Thoracic aorta (tissue), 2 donors: ENCODE measurements at regions not wholly inside any gene's neighbourhood (a gene's known extent, or its start where the extent isn't known, plus 50 kb on each side); places are given as distances from the start of the nearest gene placed in this dataset.

Source experiments
- ATAC-seq: fragments of 150-250 bp; one replicate; pipeline ENCODE4 v1.8.0; 2017; ENCODE audit warnings: low read depth; ENCODE audit not compliant: insufficient number of reproducible peaks, low FRiP score
- DNase-seq: peaks from one replicate; pipeline ENCODE4 v3.0.0-alpha.2; 2020; ENCODE audit warnings: low spot score
- H3K27ac ChIP-seq, 2 donors: fragments of 200-600 bp; sonication (generic); 1 replicate in 1 of 2; 2 replicates in 1 of 2; pipeline ENCODE4 v1.5.1; 2016; ENCODE audit warnings: mild to moderate bottlenecking in 2 of 2, moderate library complexity in 2 of 2
- H3K27me3 ChIP-seq: fragments of 200-600 bp; sonication (generic); replicated peaks from 2 replicates; pipeline ENCODE4 v1.6.0; 2016; ENCODE audit warnings: mild to moderate bottlenecking; ENCODE audit not compliant: insufficient read depth
- H3K36me3 ChIP-seq: fragments of 200-600 bp; sonication (generic); one replicate; pipeline ENCODE4 v1.5.1; 2016
- H3K4me1 ChIP-seq, 2 donors: fragments of 200-600 bp; sonication (generic); 1 replicate in 1 of 2; 2 replicates in 1 of 2; pipeline versions ENCODE4 v1.5.1 to v1.6.0; 2016; ENCODE audit warnings: low read depth in 2 of 2, mild to moderate bottlenecking in 1 of 2; ENCODE audit not compliant: control insufficient read depth in 1 of 2
- H3K4me3 ChIP-seq: fragments of 200-600 bp; sonication (generic); 2 replicates; pipeline ENCODE4 v1.5.1; 2016; ENCODE audit warnings: mild to moderate bottlenecking
- H3K9me3 ChIP-seq: fragments of 200-600 bp; sonication (generic); 2 replicates; pipeline ENCODE4 v1.5.1; 2016
- CTCF ChIP-seq: fragments of 200-600 bp; sonication (generic); IDR thresholded peaks from one replicate; pipeline ENCODE4 v1.5.1; 2019; ENCODE audit warnings: antibody characterized with exemption

- no peak for TF ChIP-seq CTCF
- no peak overlapping the region for H3K27ac ChIP-seq
- no peak for ATAC-seq
- no peak overlapping the region for H3K4me3 ChIP-seq
- no peaks in the 10 kb centered on the region for H3K27me3 ChIP-seq
- DNase-seq: no peak
- no peaks in the 10 kb centered on the region for H3K9me3 ChIP-seq
- no peaks in the 10 kb centered on the region for H3K4me1 ChIP-seq
- H3K36me3 ChIP-seq: no peaks in the 10 kb centered on the region
Measured at GRCh38 chr15:61780278-61780980, 279.8 kb downstream of the VPS13C start.

GRCh38 chr15:61777689-61778088, 282.6 kb downstream of the VPS13C start:
- Histone ChIP-seq H3K9me3 (peaks cover 3% of the 10 kb centered on the region), H3K4me1 (no peaks in the 10 kb centered on the region), H3K27me3 (no peaks in the 10 kb centered on the region), H3K4me3 (no peak overlapping the region), H3K36me3 (no peaks in the 10 kb centered on the region), H3K27ac (no peak overlapping the region)
- DNase-seq: no peak
- ATAC-seq: no peak
- no peak for TF ChIP-seq CTCF

GRCh38 chr15:61769557-61769956, 290.7 kb downstream of the VPS13C start:
- no peak for ATAC-seq
- no peak for DNase-seq
- Histone ChIP-seq H3K4me3 (no peak overlapping the region), H3K9me3 (peaks cover 9% of the 10 kb centered on the region), H3K36me3 (no peaks in the 10 kb centered on the region), H3K27ac (no peak overlapping the region), H3K27me3 (no peaks in the 10 kb centered on the region), H3K4me1 (no peaks in the 10 kb centered on the region)
- no peak for TF ChIP-seq CTCF

GRCh38 chr15:61768131-61768530, 292.1 kb downstream of the VPS13C start:
- H3K4me3 ChIP-seq: no peak overlapping the region
- H3K36me3 ChIP-seq: no peaks in the 10 kb centered on the region
- H3K4me1 ChIP-seq: no peaks in the 10 kb centered on the region
- no peak overlapping the region for H3K27ac ChIP-seq
- TF ChIP-seq CTCF: no peak
- DNase-seq: no peak
- ATAC-seq: no peak
- no peaks in the 10 kb centered on the region for H3K27me3 ChIP-seq
- peaks cover 7% of the 10 kb centered on the region for H3K9me3 ChIP-seq

- H3K4me1 ChIP-seq: no peaks in the 10 kb centered on the region
- DNase-seq: no peak
- H3K4me3 ChIP-seq: no peak overlapping the region
- H3K9me3 ChIP-seq: no peaks in the 10 kb centered on the region
- ATAC-seq: no peak
- no peak for TF ChIP-seq CTCF
- no peaks in the 10 kb centered on the region for H3K27me3 ChIP-seq
- H3K27ac ChIP-seq: no peak overlapping the region
- H3K36me3 ChIP-seq: no peaks in the 10 kb centered on the region
Measured at GRCh38 chr15:61764981-61765380, 295.3 kb downstream of the VPS13C start.
